ENCODE measurements at regions not wholly inside any gene's neighbourhood (a gene's known extent, or its start where the extent isn't known, plus 50 kb on each side); places are given as distances from the start of the nearest gene placed in this dataset.
"Not testable (repeated sequence)": the region's sequence is repeated elsewhere in the genome, so short reads cannot be mapped to it uniquely, and the experiment has no call there.

DNA sequence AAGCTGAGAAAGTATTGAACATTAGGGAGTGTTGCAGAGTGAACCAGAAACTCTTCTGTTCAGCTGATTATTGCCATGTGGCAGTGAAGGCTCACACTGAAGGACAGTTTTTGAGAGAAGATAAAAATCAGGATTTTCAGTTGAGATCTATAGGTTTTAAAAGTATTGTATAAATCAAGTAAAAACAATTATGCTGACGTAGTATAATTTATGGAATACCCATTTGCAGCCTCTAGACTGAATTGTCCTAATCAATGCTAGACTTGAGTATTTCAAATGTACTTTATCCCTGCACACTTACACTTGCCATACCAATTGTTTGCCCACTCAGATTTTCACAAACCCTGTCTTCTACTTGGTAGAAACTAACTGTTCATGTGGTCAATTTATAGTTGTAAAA is 245.8 kb downstream of the FRK start:
- FAIRE-seq (no peak), DNase-seq (ENCODE audit: low spot score in 2 of 2) (no peak)

DNA sequence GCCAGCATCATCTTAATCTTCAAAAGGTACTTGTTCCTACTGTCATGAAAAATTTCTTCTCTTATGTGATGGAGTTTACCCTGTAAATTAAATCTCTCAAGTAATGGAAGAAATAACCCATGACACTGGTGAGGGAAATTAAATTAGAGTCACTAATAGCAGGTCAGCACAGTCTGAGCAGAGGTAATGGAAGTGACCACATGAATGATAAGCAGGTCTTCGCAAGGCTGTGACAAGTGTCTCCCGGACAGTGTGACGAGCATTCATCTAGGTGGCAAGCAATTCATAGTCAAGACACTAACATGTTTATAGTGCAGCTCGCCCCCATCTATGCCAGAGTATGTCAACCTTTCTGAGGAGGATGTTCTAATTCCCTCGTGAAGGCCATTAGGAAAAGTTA is 249.2 kb downstream of the FRK start:
- FAIRE-seq (no peak), DNase-seq (ENCODE audit: low spot score in 2 of 2) (no peak)

DNA sequence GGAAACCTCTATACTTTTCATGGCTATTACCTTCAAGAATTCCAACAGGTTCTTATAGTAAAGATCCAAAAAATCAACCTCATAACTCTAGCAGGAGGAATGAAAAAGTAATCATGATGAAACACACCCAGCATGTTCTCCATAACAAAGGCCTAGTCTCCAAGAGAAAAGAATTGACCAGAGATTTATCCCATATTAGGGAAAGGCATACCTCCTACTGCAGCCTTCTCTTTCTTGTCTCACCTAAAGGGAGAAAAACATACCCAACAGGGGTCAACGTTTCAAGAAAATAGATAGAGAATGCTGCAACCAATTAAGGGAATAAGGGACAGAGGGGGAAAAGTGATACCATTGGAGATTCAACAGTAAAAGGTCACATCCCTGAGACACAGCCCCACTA is 262.5 kb downstream of the FRK start:
- no peak for DNase-seq (ENCODE audit: low spot score in 2 of 2)
- FAIRE-seq: no peak

DNA sequence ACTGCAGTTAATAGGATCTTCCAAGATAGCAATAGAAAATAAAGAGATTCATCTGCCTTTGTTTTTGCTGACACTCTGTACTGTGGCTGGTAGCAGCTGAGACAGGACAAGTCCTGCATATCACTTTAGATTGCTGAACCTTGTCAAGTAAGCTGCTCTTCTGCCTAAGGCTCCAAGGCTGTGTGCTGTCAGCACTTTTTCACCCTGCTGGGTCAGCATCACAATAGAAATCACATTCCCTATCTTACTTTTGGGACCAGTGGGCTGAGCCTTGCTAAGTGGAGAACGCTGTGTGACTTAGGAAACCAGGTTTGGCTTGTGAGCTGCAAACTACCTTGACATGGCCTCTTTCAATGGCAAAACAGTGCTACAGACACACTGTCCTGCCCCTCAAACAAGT is 263.9 kb downstream of the FRK start:
- no peak for DNase-seq (ENCODE audit: low spot score in 2 of 2)
- FAIRE-seq: no peak

DNA sequence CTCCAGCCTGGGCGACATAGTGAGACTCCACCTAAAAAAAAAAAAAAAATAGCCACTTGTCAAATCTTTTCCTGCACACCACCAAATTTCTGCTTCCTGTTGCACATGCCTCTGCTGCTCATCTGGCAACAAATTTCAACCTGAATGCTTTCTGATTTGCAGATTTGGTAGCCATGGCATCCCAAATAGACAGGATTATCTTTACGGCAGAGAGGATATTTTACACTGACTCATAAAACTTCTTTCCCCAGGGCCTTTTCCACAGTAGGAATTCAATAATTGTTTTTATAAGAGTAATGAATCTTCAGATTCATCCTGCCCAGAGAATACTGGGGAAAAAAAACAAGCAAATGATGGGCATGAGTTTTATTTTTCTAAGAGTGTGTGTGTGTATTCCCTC is 264.6 kb downstream of the FRK start:
- DNase-seq (ENCODE audit: low spot score in 2 of 2) (no peak), FAIRE-seq (no peak)

DNA sequence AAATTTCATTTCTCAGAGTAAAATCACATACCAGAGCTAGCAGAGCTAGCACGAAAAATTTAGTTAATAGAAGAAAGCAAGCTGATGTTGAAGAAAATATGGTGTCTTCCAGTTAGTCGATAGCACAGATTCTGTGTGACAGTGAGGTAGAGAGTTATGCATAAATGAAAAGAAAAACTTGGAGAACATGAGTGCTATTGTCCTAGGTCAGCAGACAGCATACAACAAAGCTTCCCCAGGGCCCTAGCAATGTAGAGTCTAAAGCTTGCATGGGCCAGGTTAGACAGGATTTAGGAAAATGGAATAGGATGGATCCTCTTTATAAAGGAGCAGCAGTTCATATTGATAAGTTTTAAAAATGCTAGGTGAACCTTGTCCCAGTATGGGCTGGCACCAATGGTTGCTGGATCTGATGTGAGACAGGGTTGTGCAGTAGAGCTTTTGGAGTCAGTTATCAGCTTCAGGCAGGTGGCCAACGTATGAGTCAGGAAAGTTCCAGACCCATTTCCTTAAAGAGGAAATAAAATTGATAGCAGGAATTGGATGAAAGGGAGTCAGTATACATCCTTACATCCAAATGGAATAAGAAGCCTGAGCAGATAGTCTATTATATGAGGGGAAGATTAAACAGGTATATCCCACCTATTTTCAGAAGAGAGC is 277.2 kb downstream of the FRK start:
- DNase-seq (ENCODE audit: low spot score in 2 of 2) (no peak), FAIRE-seq (no peak)

DNA sequence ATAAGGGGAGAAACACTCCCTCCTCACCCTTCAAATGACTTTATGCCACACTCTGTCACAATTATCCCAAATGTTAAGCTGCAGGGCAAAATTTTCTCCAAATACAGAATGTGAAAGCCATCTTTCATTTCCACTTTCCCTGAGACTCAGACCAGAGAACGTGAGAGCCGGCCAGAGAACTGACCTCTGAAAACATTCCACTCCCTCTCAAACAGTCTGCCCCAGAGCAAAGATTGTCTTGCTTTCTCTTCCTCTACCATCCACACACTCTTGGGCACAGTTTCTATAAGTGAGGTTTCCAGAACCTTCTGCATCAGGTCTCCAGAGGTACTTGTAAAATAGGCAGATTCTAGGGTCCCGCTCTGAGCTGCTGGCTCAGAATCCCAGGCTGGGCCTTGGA is 278.1 kb downstream of the FRK start:
- DNase-seq (ENCODE audit: low spot score in 2 of 2) (no peak), FAIRE-seq (no peak)

DNA sequence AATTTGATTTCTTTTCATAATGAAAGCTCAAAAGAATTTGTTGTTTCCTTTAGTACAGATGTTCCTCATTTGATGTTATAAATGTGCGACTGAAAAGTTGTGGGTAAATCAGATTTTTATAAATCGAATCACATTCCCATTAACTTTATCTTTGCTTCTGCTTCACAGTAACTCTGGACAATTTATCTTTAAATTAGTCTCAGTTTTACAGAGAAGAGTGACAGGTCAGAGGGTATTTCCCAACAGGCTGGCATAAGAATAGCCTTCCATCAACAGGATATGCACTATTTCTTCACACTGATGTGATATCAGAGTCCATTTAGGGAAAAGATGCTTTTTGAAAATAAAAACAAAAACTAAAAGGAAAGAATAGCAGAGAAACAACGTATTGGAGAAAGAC is 286.9 kb downstream of the FRK start:
- DNase-seq (ENCODE audit: low spot score in 2 of 2) (no peak), FAIRE-seq (no peak)

DNA sequence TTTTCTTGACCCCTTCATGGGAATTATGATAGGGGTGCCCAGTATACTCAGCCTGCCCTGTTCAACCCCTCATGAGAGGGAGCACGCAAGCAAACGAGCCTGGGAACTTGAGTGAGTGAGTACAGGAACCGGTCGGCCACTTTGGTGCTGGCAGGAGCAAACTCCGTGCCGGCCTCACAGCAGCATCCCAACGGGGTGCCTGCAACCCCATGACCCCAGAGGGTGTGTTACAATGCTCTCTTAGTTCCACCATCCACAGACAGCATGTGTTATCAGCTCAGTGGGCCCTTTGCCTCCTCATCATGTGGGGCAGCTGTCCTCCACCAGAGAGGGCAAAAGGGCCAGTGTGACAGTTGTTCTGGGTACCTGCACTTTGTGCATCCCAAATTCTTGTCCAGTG is 289.8 kb downstream of the FRK start:
- no peak for FAIRE-seq
- DNase-seq (ENCODE audit: low spot score in 2 of 2): no peak

DNA sequence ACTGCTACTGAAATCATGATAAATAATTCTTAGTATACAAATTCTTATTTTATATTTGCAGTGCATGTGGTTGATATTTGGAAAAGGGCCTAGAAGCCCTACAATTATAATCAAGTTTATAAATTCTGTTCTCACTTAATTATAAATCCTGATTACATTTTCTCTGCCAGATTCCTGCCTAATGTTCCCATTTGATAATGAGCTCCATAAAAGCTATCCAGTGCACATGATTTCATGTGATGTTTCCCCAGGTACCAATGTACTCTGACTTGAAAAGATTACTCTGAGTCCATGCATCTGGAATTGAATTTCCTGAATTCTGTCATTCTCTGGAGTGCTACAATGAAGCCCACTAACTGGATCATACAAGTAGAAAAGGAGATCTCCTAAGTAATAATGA is 292.2 kb downstream of the FRK start:
- DNase-seq (ENCODE audit: low spot score in 2 of 2) (no peak), FAIRE-seq (no peak)

DNA sequence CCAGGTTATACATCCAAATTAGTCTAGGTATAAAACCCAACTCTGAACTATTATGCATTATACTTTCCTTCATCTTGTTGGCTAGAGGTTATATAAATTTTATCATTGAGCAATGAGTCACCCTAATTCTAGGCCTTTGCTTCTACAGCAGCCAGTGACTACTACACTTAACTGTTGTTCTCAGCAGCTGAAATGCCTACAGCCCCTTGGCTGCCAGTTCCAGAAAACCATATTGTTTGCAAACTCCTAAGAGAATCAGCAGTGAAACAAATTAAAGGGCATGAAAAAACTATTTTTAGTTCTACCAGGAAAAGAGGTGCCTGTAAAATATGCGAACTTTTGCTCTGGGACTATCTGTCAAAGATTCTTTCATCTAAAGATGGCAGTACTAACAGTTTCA is 292.8 kb downstream of the FRK start:
- DNase-seq (ENCODE audit: low spot score in 2 of 2) (no peak), FAIRE-seq (no peak)

DNA sequence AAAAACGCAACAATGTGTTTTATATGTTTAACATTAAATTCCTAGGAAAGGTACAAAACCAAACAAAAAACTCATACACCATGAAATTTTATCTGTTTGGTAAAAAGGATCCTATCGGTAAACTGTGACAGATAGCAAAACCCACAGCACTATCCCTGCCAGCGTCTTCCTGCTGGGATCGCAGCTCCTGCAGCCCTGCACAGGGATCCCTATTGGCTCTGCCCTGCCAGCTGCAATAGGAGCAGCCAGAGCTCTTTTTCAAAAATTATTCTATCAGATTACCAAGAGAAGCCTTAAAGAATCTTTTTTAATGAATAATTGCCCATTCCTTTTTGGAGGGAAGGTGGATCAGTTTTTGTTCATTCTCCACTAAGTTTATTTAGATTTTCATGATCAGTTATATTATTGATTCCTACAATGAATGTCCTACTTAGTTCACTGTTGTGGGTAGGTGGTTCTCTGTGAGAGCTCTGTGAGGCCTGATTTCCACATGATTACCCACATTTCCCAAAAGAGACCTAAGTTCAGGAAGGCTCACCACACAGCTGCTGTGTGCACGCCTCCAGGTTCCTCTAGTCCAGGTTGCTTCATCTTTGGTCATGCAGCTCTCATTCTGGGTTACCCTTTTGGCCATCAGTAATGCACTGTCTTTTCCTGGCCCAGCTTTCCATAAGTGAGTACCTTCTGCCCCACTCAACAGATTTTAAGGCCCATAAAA is 293.8 kb downstream of the FRK start:
- no peak for FAIRE-seq

DNA sequence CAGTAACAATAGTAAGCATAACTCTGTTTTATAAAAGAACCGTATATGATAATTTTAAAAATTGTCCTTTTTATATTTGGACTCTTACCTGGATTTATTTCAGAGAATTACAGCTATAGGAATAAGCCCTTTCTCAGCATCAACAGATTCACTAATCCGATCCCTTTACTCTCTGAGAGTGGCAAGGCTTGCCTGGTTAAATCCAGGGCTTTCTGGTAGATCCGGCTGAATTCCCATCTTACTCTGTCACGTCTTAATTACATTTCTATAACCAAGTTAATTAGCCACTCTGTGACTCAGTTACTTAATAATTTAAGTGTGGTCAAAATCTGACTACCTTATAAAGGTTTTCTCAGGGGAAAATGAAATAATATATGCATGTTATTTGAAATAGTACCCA is 294.7 kb downstream of the FRK start:
- FAIRE-seq (no peak), DNase-seq (ENCODE audit: low spot score in 2 of 2) (no peak)

More for the DNA sequence above, 293.8 kb downstream of the FRK start:
- no peak for DNase-seq (ENCODE audit: low spot score in 2 of 2)

DNA sequence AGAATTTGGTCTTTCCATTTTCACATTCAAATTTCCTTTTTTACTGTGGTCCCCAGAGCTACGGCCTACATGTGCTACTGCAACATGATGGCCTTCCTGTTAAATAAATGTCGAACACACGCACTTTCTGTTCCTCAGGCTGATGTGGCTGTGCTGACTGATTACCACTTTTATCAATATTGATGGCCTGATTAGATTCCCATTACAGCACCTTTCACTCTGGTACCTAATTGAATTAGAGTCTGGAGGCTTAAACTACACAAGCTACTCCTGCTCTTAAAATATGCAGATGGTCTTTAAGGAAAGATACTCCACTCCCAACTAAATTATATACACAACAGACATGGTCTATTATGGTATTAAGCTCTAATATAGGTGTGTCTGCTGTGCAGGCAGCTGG is 301.6 kb downstream of the FRK start:
- DNase-seq (ENCODE audit: low spot score in 2 of 2): no peak
- no peak for FAIRE-seq

DNA sequence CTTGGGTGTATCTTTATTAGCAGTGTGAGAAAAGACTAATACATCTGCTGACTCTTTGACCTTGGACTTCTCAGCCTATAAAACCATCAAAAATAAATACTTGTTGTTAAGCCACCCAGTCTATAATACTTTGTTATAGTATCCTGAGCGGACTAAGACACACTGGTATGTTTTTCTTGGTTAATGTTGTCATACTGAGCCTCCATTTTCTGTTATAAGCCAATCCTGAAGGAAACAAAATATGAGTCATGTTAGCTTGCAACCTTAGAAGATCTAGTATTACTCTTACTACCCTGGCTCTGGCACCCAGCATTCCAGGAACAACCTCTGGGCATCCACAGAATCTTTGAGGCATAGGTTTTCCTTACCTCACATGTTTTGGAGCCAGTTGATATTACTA is 307.2 kb downstream of the FRK start:
- DNase-seq (ENCODE audit: low spot score in 2 of 2): no peak
- no peak for FAIRE-seq

DNA sequence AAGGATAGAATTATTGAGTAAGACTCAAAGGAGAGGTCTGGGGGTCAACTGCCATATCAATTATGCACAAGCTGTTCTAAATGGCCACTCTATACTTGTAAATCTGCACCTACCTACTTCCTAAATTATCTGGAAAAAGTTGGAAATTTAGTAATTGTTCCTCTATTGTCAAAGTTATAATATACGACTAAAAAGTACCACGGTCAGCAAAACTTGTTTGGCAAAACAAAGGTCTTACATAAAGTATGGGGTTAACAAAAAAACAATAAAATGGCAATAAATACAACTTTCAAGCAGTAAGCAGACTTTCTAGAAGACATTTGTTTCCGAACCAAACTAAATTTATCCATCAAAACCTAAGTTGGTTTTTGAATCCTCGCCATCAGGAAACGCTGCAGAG is 309.7 kb downstream of the FRK start:
- FAIRE-seq (no peak), DNase-seq (ENCODE audit: low spot score in 2 of 2) (no peak)

DNA sequence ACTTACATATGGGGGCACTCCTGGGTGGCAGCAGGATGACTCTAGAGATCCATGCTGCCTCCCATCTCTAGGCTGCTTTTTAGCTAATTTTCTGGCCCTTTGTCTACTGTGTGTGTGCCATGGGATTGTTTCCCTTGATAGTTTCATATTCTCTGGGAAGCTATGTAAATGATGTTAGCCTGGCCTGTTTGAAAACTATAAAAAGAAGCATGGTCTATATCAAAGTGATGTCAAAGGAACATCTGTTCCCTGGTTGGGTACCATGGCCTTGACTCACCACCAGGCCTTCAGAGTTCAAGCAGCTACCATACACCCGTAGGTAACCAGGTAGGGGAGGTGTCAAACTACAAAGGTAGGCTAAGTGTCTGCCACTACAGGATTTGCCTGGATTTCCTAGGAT is 310.4 kb downstream of the FRK start:
- DNase-seq (ENCODE audit: low spot score in 2 of 2) (no peak), FAIRE-seq (no peak)

DNA sequence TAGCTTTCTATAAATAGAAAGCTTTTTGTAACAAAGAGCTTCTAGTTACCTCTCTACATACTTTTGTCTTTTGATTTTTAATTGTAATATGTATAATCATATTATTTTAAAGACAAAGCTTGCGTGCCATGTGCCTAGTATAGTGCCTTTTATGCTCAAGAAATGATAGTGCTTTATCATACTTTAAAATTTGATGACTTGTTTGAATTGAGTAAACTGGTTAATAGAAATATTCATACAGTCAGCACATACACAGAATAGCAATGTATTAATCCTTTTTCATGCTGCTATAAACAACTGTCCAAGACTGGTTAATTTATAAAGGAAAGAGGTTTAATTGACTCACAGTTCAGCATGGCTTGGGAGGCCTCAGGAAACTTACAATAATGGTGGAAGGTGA is 313.0 kb downstream of the FRK start:
- no peak for FAIRE-seq
- no peak for DNase-seq (ENCODE audit: low spot score in 2 of 2)

DNA sequence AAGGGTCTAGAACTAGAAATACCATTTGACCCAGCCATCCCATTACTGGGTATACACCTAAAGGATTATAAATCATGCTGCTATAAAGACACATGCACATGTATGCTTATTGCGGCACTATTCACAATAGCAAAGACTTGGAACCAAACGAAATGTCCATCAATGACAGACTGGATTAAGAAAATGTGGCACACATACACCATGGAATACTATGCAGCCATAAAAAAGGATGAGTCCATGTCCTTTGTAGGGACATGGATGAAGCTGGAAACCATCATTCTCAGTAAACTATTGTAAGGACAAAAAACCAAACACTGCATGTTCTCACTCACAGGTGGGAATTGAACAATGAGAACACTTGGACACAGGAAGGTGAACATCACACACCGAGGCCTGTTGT is 314.1 kb downstream of the FRK start:
- not testable (repeated sequence) for FAIRE-seq; DNase-seq (ENCODE audit: low spot score in 2 of 2)

DNA sequence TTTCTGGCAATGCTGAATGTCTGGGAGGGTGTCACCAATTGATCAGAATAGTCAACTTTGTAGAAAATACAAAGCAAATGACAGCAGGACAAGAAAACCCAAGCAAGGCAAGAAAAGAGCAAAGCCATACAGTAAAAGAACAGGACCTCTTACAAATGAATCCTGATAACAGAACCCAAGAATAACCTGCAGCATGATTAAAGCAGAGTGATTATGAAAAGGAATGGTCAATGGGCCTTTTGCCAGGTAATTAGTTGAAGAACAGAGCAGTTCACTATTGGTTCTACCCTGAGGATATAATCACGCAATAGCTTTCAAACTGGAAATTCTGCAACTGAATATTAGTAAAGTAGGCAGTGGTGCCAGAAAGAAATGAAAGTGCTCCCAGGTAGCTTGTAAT is 319.8 kb downstream of the FRK start:
- FAIRE-seq (no peak), DNase-seq (ENCODE audit: low spot score in 2 of 2) (no peak)

DNA sequence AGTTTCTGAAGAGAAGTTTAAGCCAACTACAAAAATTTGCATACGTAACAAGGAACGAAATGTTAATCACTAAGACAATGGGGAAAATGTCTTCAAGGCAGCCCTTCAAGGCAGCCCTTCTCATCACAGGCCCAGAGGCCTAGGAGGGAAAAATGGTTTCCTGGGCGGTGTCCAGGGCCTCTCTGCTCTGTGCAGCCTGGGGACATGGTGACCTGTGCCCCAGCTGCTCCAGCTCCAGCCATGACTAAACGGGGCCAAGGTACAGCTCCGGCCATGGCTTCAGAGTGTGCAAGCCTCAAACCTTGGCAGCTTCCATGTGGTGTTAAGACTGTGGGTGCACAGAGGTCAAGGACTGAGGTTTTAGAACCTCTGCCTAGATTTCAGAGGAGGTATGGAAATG is 325.1 kb downstream of the FRK start:
- no peak for DNase-seq (ENCODE audit: low spot score in 2 of 2)
- FAIRE-seq: no peak

DNA sequence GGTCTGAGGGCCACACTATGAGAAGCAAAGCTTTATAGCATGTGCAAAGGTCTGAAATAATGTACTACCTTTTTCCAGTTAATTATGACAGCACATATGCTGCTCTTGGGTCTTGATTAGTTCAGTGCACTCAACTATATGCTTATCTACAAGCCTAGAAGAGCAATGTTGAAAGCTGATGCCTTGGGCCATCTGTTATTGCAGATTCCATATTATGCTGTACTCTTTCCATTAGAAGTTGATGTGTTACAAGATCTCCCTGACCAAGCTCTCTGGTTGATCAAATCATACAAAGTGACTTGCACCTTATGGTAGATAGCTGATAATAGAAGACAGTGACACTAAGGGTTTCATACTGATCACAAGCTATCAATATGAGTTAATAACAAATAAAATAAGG is 327.3 kb downstream of the FRK start:
- FAIRE-seq (no peak), DNase-seq (ENCODE audit: low spot score in 2 of 2) (no peak)

DNA sequence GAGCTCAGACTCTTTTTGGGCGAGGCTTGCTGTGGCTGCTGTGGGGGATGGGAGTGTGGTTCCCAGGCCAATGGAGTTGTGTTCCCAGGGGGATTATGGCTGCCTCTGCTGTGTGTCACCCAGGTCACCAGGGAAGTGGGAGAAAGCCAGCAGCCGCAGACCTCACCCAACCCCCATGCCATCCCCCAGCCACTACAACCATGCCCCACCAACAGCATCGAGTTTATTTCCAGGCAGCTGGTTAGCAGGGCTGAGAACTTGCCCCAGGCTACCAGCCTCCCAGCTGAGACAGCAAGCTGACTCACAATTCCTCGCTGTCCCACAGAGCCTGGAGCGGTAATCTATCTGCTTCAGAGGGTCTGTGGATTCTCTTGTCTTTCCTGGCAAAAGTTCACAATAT is 331.7 kb downstream of the FRK start:
- no peak for DNase-seq (ENCODE audit: low spot score in 2 of 2)
- no peak for FAIRE-seq

Measured in frontal cortex (tissue), 3 donors.